ENCODE measurements at regions not wholly inside any gene's neighbourhood (a gene's known extent, or its start where the extent isn't known, plus 50 kb on each side); places are given as distances from the start of the nearest gene placed in this dataset.
"Not testable (repeated sequence)": the region's sequence is repeated elsewhere in the genome, so short reads cannot be mapped to it uniquely, and the experiment has no call there.

DNA sequence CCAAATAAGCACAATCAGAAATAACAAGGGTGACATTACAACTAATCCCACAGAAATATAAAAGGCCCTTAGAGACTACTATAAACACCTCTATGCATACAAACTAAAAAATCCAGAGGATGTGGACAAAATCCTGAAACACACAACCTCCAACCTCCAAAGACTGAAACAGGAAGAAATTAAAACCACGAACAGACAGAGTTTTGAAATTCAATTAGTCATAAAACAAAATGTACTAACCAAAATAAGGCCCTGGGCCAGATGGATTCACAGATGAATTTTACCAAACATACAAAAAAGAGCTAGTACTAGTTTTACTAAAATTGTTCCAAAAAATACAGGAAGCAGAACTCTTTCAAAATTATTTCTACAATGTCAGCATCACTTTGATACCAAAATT is 1043.6 kb downstream of the DIPK2A start:
- intact Hi-C loops (cut with DNase I; ENCODE audit: low total_unique reads): no loop called here
- H3K4me3 ChIP-seq (ENCODE audit: low read depth, poor library complexity, severe bottlenecking): no peak overlapping the region
- 16 to 21% methylated on average over 1 of the region's 1 CpG for WGBS, 2 donors
- DNase-seq (ENCODE audit: low spot score in 2 of 2): no peak
- TF ChIP-seq POLR2A (IDR thresholded peaks at IDR 0.05): no peak
- TF ChIP-seq, protein P1, sequence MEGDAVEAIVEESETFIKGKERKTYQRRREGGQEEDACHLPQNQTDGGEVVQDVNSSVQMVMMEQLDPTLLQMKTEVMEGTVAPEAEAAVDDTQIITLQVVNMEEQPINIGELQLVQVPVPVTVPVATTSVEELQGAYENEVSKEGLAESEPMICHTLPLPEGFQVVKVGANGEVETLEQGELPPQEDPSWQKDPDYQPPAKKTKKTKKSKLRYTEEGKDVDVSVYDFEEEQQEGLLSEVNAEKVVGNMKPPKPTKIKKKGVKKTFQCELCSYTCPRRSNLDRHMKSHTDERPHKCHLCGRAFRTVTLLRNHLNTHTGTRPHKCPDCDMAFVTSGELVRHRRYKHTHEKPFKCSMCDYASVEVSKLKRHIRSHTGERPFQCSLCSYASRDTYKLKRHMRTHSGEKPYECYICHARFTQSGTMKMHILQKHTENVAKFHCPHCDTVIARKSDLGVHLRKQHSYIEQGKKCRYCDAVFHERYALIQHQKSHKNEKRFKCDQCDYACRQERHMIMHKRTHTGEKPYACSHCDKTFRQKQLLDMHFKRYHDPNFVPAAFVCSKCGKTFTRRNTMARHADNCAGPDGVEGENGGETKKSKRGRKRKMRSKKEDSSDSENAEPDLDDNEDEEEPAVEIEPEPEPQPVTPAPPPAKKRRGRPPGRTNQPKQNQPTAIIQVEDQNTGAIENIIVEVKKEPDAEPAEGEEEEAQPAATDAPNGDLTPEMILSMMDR (IDR thresholded peaks at IDR 0.05): no peak

DNA sequence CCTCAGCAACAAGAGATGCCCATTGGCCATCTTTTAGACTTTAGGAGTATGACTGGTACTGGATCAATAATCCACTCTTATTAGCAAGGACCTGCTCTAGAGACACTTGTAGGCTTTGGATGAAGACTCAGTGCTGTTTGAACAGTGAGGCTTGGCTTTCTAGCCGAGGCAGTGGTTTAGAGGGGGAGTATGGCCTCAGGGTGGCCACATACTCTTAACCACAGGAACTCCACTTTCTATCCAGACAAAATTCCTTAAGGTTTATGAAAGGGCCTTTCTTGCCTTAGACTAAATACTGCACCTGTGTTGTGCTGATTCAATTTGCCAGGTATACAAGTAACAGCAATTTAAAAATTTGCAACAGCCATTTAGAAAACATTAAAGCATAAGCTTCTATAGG is 1046.3 kb downstream of the DIPK2A start:
- 40 to 60% methylated on average over 1 of the region's 1 CpG for WGBS, 2 donors

DNA sequence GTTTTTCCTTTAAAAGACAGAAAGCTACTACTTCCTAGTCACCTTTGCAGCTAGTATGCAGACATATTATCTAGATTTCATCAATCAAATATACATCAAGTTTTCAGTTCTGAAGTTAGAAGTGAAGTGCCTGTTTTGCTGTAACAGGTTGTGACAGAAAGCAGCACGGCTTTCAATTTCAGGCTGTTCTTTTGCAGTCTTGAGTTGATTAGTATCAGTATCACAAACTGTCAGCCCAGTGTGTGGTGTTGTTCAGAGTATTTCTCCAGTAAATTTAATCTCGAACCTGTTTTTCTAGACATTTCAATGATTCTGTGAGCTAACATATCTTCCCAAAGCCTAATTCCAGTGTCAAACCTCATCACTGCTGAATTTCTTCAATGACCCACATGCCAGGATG is 1050.8 kb downstream of the DIPK2A start:
- WGBS, 2 donors: 72 to 73% methylated on average over 2 of the region's 2 CpGs
- no peak for DNase-seq (ENCODE audit: low spot score in 2 of 2)
- intact Hi-C loops (cut with DNase I; ENCODE audit: low total_unique reads): no loop called here
- no peak for TF ChIP-seq POLR2A (IDR thresholded peaks at IDR 0.05)
- TF ChIP-seq, protein P1 (IDR thresholded peaks at IDR 0.05): no peak
- H3K4me3 ChIP-seq (ENCODE audit: low read depth, poor library complexity, severe bottlenecking): no peak overlapping the region

More for the DNA sequence above, 1046.3 kb downstream of the DIPK2A start:
- TF ChIP-seq POLR2A (IDR thresholded peaks at IDR 0.05): no peak
- no peak for DNase-seq (ENCODE audit: low spot score in 2 of 2)
- no peak overlapping the region for H3K4me3 ChIP-seq (ENCODE audit: low read depth, poor library complexity, severe bottlenecking)
- intact Hi-C loops (cut with DNase I; ENCODE audit: low total_unique reads): no loop called here

DNA sequence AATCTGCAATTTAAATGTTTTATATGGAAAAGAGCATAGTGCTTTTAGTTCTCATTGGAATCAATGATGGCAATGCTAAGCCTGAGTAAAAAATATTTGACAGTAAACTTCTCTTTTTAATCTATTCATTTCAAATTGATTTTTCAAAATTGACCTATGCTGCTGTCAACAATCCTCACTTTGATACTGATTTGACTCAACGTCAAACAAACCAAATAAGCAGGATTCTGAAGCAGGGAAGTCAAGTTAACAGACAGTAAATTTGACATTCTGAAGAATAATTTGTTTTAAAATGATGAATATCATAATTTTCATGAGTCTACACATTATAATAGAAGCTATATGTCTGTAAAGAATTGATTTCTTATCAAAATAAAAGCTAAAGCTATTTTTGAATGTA is 1053.1 kb downstream of the DIPK2A start:
- 83 to 86% methylated on average over 1 of the region's 1 CpG for WGBS, 2 donors
- intact Hi-C loops (cut with DNase I; ENCODE audit: low total_unique reads): no loop called here
- TF ChIP-seq POLR2A (IDR thresholded peaks at IDR 0.05): no peak
- TF ChIP-seq, protein P1 (IDR thresholded peaks at IDR 0.05): no peak
- H3K4me3 ChIP-seq (ENCODE audit: low read depth, poor library complexity, severe bottlenecking): no peak overlapping the region
- DNase-seq (ENCODE audit: low spot score in 2 of 2): no peak

DNA sequence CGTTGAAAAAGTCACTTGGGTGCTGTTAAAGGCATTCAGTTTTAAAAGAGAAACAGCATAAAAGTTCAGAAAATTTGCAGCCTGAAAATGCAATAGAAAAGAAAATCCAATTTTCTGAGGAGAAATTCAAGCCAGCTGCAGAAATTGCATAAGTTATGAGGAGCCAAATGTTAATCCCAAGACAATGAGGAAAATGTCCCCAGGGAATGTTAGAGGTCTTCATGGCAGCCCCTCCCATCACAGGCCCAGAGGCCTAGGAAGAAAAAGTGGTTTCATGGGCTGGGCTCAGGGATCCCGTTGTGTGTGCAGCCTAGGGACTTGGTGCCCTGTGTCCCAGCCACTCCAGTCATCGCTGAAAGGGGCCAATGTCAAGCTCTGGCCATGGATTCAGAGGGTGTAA is 1055.6 kb downstream of the DIPK2A start:
- 66 to 73% methylated on average over 3 of the region's 3 CpGs for WGBS, 2 donors
- intact Hi-C loops (cut with DNase I; ENCODE audit: low total_unique reads); H3K4me3 ChIP-seq (ENCODE audit: low read depth, poor library complexity, severe bottlenecking); DNase-seq (ENCODE audit: low spot score in 2 of 2): not testable (repeated sequence)

DNA sequence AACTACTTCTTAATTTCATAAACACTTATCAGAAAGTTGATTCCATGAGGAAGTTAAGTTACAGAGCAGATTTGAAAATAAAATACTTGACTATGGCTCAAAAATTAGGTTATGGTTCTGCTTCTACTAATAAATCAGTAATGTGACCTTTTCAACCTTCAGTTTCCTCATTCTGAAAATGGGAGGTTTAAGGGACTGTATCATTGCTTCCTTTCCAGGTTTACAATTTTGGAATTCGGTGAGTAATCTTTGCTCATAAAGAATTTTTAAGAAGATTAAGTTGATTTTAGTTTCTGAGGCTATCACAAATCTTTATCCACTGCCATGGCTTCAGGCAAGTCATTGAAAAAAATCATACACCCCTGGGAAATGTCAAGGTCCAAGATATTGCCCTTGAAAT is 1061.2 kb downstream of the DIPK2A start:
- no peak overlapping the region for H3K4me3 ChIP-seq (ENCODE audit: low read depth, poor library complexity, severe bottlenecking)
- WGBS, 2 donors: 81 to 86% methylated on average over 1 of the region's 1 CpG
- no peak for TF ChIP-seq POLR2A (IDR thresholded peaks at IDR 0.05)
- TF ChIP-seq, protein P1 (IDR thresholded peaks at IDR 0.05): no peak
- DNase-seq (ENCODE audit: low spot score in 2 of 2): no peak
- intact Hi-C loops (cut with DNase I; ENCODE audit: low total_unique reads): no loop called here

DNA sequence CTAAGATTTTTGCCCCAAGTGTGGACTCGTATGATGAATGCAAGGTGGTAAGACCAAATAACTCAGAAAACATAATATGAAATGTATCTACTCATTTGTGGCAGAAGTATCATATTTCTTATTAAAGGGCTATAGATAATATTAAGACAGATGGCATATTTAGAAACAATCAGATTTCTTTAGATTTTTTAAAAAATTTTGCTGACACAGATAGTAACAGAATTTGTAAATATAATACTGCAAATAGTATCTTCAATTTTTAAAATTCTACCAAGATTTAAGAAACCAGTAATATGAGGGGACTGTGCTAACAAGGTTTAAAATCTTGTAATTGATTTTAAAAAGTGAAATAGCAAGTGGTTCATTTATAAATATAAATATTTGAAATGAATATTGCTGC is 1064.1 kb downstream of the DIPK2A start:
- intact Hi-C loops (cut with DNase I; ENCODE audit: low total_unique reads): no loop called here
- DNase-seq (ENCODE audit: low spot score in 2 of 2): no peak
- TF ChIP-seq, protein P1 (IDR thresholded peaks at IDR 0.05): no peak
- no peak for TF ChIP-seq POLR2A (IDR thresholded peaks at IDR 0.05)
- WGBS, 2 donors: 98 to 100% methylated on average over 1 of the region's 1 CpG
- no peak overlapping the region for H3K4me3 ChIP-seq (ENCODE audit: low read depth, poor library complexity, severe bottlenecking)

DNA sequence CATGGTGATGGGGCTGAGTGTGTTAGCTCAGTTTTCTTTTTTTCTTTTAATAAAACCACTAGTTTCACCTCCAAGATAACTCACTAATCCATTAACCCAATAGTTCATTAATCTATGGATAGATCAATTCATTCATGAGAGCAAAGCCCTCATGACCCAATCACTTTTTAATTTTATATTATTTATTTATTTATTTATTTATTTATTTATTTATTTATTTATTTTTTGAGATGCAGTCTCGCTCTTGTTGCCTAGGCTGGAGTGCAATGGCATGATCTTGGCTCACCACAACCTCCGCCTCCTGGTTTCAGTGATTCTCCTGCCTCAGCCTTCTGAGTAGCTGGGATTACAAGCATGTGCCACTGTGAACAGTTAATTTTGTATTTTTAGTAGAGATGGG is 1082.4 kb downstream of the DIPK2A start:
- DNase-seq (ENCODE audit: low spot score in 2 of 2); intact Hi-C loops (cut with DNase I; ENCODE audit: low total_unique reads); H3K4me3 ChIP-seq (ENCODE audit: low read depth, poor library complexity, severe bottlenecking): not testable (repeated sequence)
- 93 to 94% methylated on average over 2 of the region's 2 CpGs for WGBS, 2 donors

All from lower leg skin (tissue), 4 donors.